HG03520 (cell line): ENCODE measurements at regions not wholly inside any gene's neighbourhood (a gene's known extent, or its start where the extent isn't known, plus 50 kb on each side); places are given as distances from the start of the nearest gene placed in this dataset.
"Not testable (repeated sequence)": the region's sequence is repeated elsewhere in the genome, so short reads cannot be mapped to it uniquely, and the experiment has no call there.

Source experiments
- ATAC-seq: cut with Tn5 transposase; IDR thresholded peaks from one replicate; pipeline ENCODE4 v1.9.1; 2021; ENCODE audit warnings: mild to moderate bottlenecking, moderate library complexity; ENCODE audit not compliant: unreplicated experiment

DNA sequence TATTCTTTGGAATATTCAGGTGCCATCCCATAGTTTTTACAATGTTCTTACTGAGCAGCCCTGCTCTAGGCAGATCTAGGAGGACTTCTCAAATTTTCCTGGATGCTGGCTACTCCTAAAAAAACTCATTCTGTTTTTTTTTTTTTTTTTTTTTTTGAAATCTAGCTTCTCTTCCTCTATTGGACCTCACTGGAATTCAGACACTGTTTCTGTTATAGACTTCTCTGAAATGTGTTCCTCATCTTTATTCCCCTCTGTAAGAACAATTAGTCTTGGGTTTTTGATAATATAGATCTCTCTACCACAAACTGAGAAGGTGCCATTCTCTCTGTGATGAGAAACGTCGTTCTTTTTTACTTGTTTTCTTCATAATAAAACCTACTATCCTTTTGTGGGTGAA lies 115.3 kb upstream of the CCND2 start:
- no peak for ATAC-seq

DNA sequence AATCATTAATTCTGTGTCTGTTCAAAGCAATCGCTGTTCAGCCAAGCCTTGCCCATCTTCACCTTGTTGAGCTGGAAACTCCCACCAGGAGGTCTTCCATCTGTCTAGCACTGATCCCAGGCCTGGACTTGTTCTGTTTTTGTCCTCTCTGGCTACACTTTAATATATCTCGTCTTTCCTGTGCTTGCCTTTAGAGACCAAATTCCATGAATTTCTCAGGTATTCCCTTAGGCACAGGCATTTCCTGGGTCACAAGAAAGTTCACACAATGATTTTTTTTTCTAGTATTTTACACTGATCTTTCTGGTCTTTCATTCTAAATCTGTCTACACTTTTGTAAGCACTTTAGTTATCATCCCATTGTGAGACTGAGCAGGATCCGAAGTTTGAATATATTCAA lies 116.4 kb upstream of the CCND2 start:
- no peak for ATAC-seq

DNA sequence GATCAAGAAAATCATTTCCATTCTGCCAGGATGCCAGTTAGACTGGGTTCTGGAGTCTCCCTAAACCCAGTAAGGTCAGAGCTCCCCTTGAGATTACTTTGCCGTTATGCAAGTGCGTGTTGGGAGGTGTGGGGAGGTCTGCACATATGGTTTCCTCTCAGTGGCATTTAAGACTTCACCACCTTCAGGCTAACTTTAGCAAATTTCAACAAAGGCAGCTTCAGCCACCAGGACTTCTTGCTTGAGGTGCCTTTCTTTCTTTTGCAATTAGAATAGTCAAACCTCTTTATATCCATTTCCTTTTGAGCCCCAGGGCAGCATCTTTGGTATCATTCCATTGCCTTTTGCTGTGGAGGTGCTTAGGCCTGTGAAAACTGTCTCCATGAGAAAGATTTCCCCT lies 117.2 kb upstream of the CCND2 start:
- ATAC-seq, result no peak

DNA sequence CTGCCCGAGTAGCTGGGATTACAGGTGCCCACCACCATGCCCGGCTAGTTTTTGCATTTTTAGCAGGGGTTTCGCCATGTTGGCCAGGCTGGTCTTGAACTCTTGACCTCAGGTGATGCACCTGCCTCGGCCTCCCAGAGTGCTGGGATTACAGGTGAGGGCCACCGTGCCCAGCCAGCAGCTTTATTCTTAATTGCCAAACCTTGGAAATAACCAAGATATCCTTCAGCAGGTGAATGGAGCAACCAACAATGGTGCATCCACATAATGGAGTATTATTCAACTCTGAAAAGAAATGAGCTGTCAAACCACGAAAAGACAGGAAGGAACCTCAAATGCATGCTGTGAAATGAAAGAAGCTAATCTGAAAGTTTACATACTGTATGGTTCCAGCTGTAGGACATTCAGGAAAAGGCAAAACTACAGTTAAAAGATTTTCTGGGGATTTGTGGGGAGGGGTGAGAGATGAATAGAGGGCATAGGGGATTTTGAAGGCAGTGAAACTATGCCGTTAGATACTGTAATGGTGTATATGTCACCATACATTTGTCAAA lies 118.8 kb upstream of the CCND2 start:
- ATAC-seq, result no peak

DNA sequence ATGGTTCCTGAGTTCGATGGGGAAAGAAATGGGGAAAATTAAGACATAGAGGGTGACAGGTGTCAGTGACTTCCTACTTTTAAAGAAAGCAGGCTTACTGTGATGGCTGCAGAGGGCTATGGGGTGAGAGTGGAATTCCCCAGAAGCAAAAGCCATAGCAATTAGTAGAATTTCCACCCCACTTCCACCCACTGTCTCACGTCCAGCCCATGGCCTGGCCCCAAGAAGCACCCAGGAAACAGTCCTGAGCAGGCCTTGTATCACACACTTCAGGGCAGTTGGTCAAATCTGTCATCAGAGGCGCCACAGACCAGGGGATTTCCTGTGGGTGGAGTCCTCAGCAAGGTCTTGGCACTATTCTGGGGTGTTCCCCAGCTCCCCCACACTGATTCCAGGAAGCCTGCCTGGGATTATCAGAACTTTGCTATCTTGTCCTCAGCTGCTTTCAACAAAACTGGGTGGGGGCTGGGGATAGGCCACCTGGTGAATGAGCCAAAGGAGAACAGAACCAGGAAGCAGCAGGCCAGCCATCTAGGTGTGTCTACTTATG lies 120.1 kb upstream of the CCND2 start:
- peak; percentile 78 for ATAC-seq

DNA sequence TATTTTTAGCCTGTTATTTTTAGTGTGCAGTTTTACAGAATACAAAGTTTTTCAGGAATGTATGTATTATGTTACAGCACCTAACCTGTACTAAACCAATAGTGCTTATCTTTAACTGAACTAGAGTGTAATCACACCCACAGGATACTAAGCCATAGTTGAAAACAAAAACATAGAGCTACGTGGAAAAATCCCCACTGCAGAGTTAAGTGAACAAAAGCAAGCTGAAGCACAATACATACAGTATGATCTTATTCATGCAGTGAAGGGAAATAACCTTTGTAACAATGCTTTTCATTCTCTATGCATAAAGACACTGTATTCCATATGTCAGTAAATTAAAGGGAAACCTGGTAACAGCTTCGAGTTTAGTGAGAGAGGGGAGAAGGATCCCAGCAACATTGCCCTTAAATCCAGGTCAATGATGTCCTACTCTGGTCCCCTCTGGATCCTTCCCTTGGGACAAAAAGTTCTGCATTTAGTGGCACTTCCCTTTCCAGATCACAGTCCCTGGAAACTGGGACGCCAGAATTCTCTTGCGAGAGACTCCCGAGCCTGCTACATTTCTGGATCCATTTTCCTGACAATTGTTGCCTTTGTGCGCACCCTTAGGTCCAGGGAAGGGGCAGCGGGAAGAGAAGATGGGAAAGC lies 121.3 kb upstream of the CCND2 start:
- no peak for ATAC-seq

DNA sequence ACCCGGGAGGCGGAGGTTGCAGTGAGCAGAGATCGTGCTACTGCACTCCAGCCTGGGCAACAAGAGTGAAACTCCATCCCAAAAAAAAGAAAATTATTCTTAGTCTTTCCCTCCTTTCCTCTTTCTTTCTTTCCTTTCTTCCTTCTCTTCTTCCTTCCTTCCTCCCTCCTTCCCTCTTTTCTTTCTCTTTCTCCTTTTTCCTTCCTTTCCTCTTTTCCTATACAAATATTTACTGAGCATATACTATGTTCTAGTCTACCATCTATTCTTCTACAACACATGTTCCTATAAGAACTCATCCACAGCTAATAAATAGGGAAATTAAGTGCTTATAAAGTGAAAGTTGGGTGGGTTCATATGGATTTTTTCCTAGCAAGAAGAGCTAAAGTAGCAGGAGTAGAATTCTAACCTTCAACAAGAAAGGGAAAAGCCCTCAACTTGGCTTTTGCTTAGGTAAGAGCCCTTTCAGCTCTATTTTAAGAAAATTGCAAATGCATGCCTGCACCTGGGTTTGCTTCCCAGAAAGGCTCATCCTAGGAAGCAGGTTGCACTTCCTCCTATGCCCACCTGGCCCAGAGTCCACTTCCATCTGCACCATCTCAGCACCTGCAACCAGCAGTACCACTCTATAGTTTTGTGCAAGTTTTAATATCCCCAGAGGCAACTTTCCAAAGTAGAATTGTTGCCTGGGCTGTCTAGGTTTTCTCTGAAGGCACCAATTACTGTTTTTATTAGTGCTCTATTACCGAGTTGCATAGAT lies 122.0 kb upstream of the CCND2 start:
- no peak for ATAC-seq

DNA sequence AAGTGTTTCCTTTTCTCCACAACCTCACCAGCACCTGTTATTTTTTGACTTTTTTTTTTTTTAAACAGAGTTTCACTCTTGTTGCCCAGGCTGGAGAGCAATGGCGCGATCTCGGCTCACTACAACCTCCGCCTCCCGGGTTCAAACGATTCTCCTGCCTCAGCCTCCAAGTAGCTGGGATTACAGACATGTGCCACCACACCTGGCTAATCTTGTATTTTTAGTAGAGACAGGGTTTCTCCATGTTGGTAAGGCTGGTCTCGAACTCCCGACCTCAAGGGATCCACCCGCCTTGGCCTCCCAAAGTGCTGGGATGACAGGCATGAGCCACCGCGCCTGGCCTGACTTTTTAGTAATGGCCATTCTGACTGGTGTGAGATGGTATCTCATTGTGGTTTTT lies 123.2 kb upstream of the CCND2 start:
- not testable (repeated sequence) for ATAC-seq

DNA sequence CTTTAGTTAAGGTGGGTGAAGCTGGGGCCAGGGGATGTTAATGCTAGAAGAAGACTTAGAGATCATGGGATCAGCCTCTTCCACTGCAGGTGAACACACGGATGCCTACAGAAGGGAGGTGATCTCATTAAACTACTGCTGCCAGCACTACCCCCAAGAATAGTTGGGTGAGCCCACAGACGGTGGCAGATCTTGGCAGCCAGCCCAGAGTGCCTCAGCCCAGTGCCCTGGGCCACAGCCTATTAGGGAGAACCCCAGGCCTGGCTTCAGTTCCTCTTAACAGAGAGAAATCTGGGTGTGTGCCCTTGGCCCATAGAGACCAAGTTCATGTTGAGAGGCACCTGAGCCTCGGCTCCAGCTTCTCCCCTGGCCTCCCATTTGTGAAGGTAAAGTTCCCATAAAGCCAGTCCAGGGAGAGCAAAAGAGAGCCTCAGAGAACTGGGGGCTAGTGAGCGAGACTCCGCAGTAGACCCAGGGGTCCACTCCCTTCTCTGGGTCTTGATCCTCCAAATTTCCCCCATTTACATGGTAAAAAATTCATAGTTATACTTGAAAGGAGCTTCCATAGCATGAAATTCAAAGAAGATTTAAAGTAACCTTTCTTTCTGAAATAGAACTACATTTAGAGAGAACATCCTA lies 125.0 kb upstream of the CCND2 start:
- peak; percentile 53 for ATAC-seq

DNA sequence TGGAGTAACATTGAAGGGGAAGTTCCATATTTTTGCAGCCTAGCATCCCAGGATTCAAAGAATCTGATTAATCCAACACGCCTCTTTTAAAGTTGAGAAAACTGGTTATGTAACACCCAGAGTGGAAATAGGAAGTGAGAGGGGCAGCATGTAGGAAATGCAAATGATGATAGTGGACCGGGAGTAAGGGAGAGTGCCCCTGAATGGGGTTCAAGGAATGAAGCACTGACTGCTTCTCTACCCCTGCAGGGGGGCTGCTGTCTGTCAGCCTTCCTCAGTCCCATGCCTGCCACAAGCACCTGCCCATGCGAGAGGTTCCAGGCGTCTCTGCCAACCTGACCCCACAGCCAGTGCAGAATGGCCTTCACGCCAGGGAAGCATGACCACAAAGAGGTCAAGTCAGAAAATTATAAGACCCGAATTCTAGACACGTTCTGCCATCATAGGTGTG lies 126.5 kb upstream of the CCND2 start:
- ATAC-seq, result no peak

DNA sequence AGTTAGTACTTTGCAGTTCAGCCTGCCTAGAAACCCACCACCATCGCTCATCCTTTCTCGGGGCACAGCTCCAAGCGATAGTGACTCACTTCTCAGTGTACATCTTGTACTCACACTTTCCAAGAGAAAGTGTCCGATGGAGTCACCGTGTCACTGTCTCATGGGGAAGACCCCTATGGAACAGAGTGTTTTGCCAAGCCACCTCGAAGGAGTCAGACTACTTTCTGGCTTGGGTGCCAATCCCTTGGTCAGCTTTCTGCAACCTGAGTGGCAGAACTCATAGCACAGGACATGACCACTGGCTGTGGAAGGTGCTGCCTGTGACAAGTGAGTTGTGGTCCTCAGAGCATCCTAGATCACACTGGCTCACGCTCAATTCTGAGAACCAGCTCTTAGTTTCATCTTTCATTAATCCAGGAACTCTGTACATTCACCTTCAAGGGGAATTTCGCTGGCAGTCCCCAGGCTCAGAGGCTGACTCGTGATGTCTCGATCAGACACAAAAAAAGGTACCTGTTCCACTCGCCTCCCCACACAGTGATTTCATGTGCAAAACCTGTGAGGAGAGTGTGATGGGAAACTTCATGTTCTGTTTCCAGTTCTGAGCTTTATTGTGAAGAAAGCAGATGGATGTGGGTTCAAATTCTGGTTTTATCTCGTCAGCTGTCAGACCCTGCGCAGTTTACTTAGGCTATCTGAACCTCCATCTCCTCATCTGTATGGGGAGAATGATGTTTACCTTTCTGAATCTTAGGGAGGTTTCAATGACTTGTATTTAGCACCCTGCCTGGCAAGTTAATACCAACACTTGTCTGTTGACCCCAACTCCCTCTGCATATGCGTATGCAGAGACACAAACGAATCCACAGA lies 127.3 kb upstream of the CCND2 start:
- ATAC-seq, result no peak

DNA sequence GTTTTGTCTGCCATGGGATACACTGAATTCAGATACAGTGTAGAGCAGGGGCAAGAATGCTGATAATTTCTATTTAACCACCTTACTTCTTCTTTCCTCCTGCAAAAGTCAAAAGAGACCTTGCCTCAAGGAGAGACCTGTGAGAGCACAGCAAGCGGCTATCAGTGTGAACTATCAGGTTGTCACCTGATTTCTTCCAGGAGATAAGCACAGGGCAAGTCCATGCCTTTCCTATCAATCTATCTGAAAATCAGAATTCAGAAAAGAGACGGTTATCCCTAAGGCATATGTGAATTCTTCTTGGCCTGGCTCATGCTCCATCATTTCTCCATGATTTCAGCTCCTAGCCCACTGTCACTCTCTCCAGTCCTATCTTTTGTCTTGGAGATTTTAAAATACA lies 128.9 kb upstream of the CCND2 start:
- ATAC-seq, result no peak

DNA sequence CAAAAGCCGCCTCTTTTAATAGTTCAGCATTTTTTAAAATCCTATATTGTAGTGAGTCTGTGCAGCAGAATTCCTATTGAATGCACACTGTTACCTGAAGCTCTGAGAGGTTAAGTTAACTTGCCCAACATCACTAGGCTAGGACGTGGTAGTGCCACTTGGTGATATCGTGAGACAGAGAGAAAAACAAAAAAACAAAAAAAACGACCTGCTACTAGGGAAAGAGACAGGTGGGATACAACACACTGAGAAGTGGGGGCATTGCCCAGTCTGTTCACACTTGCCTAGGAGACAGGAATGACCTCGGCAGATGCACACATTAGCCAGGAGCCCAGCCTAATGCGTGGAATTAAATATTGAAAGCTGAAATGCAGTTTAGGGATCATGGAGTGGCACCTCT lies 129.7 kb upstream of the CCND2 start:
- no peak for ATAC-seq

DNA sequence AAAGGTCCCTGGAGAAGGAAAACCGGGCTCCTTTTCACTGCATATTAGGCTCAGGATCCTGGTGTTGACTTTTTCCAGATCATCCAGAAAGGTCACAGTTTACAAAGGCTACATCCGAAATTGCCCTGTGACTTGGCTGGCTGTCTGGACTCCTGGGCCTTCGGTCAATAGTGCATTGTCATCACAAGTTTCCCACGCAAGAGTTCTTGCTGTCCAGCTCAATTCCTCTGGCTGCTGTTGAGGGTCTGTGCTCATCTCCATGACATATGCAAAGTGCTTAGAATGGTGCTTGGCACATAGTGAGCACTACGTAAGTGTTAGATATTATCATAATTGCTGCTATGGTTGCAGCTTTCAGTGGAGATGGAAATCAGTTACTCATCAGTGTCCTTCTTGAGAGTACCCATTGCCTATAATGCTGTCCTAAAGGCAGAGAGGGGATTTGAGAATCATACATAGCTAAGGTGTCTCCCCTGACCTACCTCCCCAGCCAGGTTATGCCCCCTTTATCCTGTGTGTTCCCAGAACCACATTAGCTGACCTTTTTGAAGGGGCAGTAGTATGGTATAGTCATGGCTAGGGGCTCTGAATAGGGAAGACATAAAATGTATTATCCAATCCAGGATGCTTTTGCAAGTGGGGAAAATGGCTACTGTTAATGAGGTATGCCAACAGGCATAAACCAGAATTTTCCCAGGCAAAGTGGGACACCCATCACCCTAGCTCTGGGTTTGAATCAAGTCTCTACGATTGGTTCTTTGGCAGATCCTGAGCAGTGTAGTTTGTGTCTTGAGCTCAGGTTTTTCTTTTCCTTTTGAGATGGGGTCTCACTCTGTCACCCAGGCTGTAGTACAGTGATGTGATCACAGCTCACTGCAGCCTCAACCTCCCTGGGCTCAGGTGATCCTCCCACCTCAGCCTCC lies 132.0 kb upstream of the CCND2 start:
- no peak for ATAC-seq

DNA sequence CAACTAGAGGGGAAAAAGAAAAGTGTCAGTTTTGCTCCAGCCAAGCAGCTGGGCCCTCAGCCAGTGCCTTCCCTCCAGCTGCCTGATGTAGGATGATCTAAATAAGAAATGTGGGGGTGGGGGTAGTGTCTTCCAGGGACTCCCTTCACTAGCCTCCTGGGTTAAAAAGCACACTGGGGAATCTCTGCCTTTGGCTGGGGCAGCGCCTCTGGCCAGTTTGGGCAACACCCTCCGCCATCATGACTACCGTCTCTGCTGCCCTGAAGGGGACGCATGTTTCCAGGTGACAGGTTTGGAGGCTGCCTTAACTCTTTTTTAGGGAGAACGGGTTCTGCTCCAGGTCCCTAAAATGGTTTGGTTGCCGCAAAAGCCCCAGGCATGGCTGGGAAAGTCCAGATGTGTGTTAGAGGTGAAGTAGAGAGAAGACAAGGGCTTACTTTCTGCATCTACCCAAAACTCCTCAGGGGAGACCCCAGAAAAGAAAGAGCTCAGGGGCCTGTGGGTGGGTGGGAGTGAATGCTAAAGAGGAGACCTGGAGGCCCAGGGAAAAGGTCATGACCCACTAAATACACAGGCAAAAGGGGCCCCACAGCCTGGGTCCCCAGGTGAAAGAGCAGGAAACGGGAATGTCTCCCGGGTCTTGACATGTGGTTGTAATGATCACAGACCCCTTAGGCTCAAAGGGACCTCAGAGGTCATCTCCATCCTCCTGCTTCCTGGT lies 132.8 kb upstream of the CCND2 start:
- ATAC-seq, result no peak

DNA sequence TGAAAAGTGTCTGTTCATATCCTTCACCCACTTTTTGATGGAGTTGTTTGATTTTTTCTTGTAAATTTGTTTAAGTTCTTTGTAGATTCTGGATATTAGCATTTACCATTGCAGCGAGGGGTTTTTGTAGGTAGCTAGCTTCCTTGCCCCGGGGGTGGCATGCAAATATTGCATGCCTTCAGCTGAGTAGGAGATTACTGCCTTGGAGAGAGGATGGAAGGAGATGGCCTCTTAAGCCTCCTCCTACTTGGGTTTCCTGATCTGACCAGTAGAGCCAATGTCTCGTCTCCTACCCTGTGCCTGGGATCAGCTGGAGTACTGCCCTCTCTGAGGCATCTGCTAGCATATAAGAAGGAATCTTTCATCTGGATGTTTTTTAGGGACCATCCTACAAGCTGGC lies 134.4 kb upstream of the CCND2 start:
- no peak for ATAC-seq

DNA sequence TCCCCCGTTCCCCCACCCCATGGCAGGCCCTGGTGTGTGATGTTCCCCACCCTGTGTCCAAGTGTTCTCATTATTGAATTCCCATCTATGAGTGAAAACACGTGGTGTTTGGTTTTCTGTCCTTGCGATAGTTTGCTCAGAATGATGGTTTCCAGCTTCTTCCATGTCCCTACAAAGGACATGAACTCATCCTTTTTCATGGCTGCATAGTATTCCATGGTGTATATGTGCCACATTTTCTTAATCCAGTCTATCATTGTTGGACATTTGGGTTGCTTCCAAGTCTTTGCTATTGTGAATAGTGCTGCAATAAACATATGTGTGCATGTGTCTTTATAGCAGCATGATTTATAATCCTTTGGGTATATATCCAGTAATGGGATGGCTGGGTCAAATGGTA lies 135.0 kb upstream of the CCND2 start:
- ATAC-seq, result not testable (repeated sequence)

DNA sequence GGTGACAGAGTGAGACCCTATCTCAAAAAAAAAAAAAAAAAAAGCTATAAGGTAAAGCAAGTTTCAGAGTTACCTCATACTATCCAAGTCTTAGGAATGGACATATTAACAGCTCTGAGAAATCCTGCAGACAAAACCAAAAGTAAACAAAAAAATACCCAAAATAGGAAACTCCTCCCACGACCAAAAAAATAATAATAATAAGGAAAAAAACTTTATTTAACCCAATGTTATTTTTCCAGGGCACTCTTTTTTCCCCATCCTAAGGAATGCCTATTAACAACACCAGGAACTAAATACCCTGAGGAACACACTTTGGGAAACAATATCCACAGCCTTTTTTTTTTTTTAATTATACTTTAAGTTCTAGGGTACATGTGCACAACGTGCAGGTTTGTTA lies 135.5 kb upstream of the CCND2 start:
- no peak for ATAC-seq

DNA sequence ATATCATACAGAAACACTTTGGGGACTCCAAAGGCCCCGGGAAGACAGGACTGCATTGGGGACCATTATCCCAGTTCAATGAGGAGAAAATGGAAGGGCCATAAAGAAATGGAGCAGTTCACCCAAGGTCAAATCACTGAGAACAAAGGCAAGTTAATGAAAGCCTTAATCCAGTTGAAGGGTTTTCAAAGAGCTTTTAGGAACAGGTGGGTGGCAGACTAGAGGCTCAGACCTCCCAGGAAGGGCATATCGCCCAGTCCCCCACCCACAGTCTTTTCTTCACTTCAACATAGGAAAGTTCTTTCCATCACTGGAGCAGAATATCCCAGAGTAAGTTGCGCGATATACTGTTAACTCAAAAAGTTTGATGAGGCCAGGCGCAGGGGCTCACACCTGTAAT lies 136.1 kb upstream of the CCND2 start:
- no peak for ATAC-seq
